IPS-18a (cell line): ENCODE measurements at regions not wholly inside any gene's neighbourhood (a gene's known extent, or its start where the extent isn't known, plus 50 kb on each side); places are given as distances from the start of the nearest gene placed in this dataset.

Source experiments
- H3K27ac ChIP-seq: one replicate; pipeline ENCODE4 v1.5.1; 2013; ENCODE audit warnings: low read length
- H3K27me3 ChIP-seq: one replicate; pipeline ENCODE4 v1.6.1; 2013; ENCODE audit warnings: mild to moderate bottlenecking, low read length; ENCODE audit not compliant: control insufficient read depth, insufficient read depth
- H3K36me3 ChIP-seq: one replicate; pipeline ENCODE4 v1.6.1; 2013; ENCODE audit warnings: low read depth, low read length; ENCODE audit not compliant: control insufficient read depth
- H3K4me1 ChIP-seq: one replicate; pipeline ENCODE4 v1.6.1; 2013; ENCODE audit warnings: low read depth, low read length; ENCODE audit not compliant: control insufficient read depth
- H3K4me3 ChIP-seq: one replicate; pipeline ENCODE4 v1.5.1; 2013; ENCODE audit warnings: low read length
- H3K9ac ChIP-seq: one replicate; pipeline ENCODE4 v1.6.1; 2013; ENCODE audit warnings: mild to moderate bottlenecking, low read length, moderate library complexity
- H3K9me3 ChIP-seq: one replicate; pipeline ENCODE4 v1.6.1; 2013; ENCODE audit warnings: low read depth, low read length; ENCODE audit not compliant: control insufficient read depth

- Histone ChIP-seq H3K9ac (no peak overlapping the region), H3K27me3 (no peaks in the 10 kb centered on the region), H3K9me3 (no peaks in the 10 kb centered on the region), H3K27ac (no peak overlapping the region), H3K4me1 (peaks cover 8% of the 10 kb centered on the region), H3K36me3 (no peaks in the 10 kb centered on the region), H3K4me3 (no peak overlapping the region)
These were observed 161.3 kb downstream of the HNMT start for GRCh38 chr2:138125306-138126288.

GRCh38 chr2:138132108-138132507 is 167.8 kb downstream of the HNMT start:
- no peaks in the 10 kb centered on the region for H3K27me3 ChIP-seq
- no peak overlapping the region for H3K9ac ChIP-seq
- H3K36me3 ChIP-seq = no peaks in the 10 kb centered on the region

GRCh38 chr2:138137949-138138348 is 173.7 kb downstream of the HNMT start:
- H3K27ac ChIP-seq = no peak overlapping the region
- H3K4me1 ChIP-seq = peaks cover 14% of the 10 kb centered on the region
- H3K4me3 ChIP-seq = no peak overlapping the region
- H3K36me3 ChIP-seq = no peaks in the 10 kb centered on the region
- no peaks in the 10 kb centered on the region for H3K9me3 ChIP-seq
- no peak overlapping the region for H3K9ac ChIP-seq
- no peaks in the 10 kb centered on the region for H3K27me3 ChIP-seq

More at GRCh38 chr2:138132108-138132507, 167.8 kb downstream of the HNMT start:
- peaks cover 14% of the 10 kb centered on the region for H3K4me1 ChIP-seq
- H3K9me3 ChIP-seq = no peaks in the 10 kb centered on the region
- no peak overlapping the region for H3K27ac ChIP-seq
- no peak overlapping the region for H3K4me3 ChIP-seq

- Histone ChIP-seq H3K4me3 (no peak overlapping the region), H3K9me3 (no peaks in the 10 kb centered on the region), H3K27me3 (no peaks in the 10 kb centered on the region), H3K9ac (no peak overlapping the region), H3K27ac (no peak overlapping the region), H3K36me3 (no peaks in the 10 kb centered on the region), H3K4me1 (no peaks in the 10 kb centered on the region)
These were observed 183.5 kb downstream of the HNMT start for GRCh38 chr2:138147796-138148195.

GRCh38 chr2:138155304-138155703 is 191.0 kb downstream of the HNMT start:
- H3K36me3 ChIP-seq = no peaks in the 10 kb centered on the region
- H3K4me1 ChIP-seq = no peaks in the 10 kb centered on the region
- no peaks in the 10 kb centered on the region for H3K27me3 ChIP-seq
- H3K27ac ChIP-seq = no peak overlapping the region
- H3K9ac ChIP-seq = no peak overlapping the region
- no peaks in the 10 kb centered on the region for H3K9me3 ChIP-seq
- H3K4me3 ChIP-seq = no peak overlapping the region

GRCh38 chr2:138157372-138157771 is 193.1 kb downstream of the HNMT start:
- Histone ChIP-seq H3K4me3 (no peak overlapping the region), H3K4me1 (no peaks in the 10 kb centered on the region), H3K9me3 (no peaks in the 10 kb centered on the region), H3K36me3 (no peaks in the 10 kb centered on the region), H3K27me3 (no peaks in the 10 kb centered on the region), H3K9ac (no peak overlapping the region), H3K27ac (no peak overlapping the region)

GRCh38 chr2:138170485-138170884 is 206.2 kb downstream of the HNMT start:
- Histone ChIP-seq H3K9ac (no peak overlapping the region), H3K4me1 (no peaks in the 10 kb centered on the region), H3K27me3 (no peaks in the 10 kb centered on the region), H3K27ac (no peak overlapping the region), H3K36me3 (no peaks in the 10 kb centered on the region), H3K9me3 (peaks cover 7% of the 10 kb centered on the region), H3K4me3 (no peak overlapping the region)

GRCh38 chr2:138171244-138171643 is 207.0 kb downstream of the HNMT start:
- no peaks in the 10 kb centered on the region for H3K9me3 ChIP-seq
- no peaks in the 10 kb centered on the region for H3K27me3 ChIP-seq
- H3K4me1 ChIP-seq = no peaks in the 10 kb centered on the region
- H3K27ac ChIP-seq = no peak overlapping the region
- H3K4me3 ChIP-seq = no peak overlapping the region
- no peak overlapping the region for H3K9ac ChIP-seq
- H3K36me3 ChIP-seq = no peaks in the 10 kb centered on the region

GRCh38 chr2:138175066-138175465 is 210.8 kb downstream of the HNMT start:
- no peaks in the 10 kb centered on the region for H3K27me3 ChIP-seq
- H3K4me1 ChIP-seq = no peaks in the 10 kb centered on the region
- no peak overlapping the region for H3K9ac ChIP-seq
- H3K9me3 ChIP-seq = no peaks in the 10 kb centered on the region
- H3K27ac ChIP-seq = no peak overlapping the region
- no peak overlapping the region for H3K4me3 ChIP-seq
- no peaks in the 10 kb centered on the region for H3K36me3 ChIP-seq

- H3K4me3 ChIP-seq = no peak overlapping the region
- H3K4me1 ChIP-seq = peaks cover 3% of the 10 kb centered on the region
- H3K9me3 ChIP-seq = no peaks in the 10 kb centered on the region
- H3K27me3 ChIP-seq = no peaks in the 10 kb centered on the region
- no peak overlapping the region for H3K9ac ChIP-seq
- no peak overlapping the region for H3K27ac ChIP-seq
- no peaks in the 10 kb centered on the region for H3K36me3 ChIP-seq
These were observed 212.7 kb downstream of the HNMT start for GRCh38 chr2:138176862-138177439.

- Histone ChIP-seq H3K27ac (no peak overlapping the region), H3K36me3 (no peaks in the 10 kb centered on the region), H3K27me3 (no peaks in the 10 kb centered on the region), H3K9ac (no peak overlapping the region), H3K9me3 (no peaks in the 10 kb centered on the region), H3K4me1 (peaks cover 10% of the 10 kb centered on the region), H3K4me3 (no peak overlapping the region)
These were observed 213.4 kb downstream of the HNMT start for GRCh38 chr2:138177693-138178092.
